GM06990 (cell line): ENCODE measurements at regions not wholly inside any gene's neighbourhood (a gene's known extent, or its start where the extent isn't known, plus 50 kb on each side); places are given as distances from the start of the nearest gene placed in this dataset.
"Not testable (repeated sequence)": the region's sequence is repeated elsewhere in the genome, so short reads cannot be mapped to it uniquely, and the experiment has no call there.

Source experiments
- DNase-seq: peaks from one replicate; pipeline ENCODE4 v3.0.0-alpha.2; 2011; ENCODE audit not compliant: insufficient read length; ENCODE audit errors: extremely low read depth
- H3K27me3 ChIP-seq: replicated peaks from 2 replicates; pipeline ENCODE4 v1.6.0; 2011; ENCODE audit warnings: low read length; ENCODE audit not compliant: control insufficient read depth, insufficient read depth
- H3K36me3 ChIP-seq: 2 replicates; pipeline ENCODE4 v1.5.1; 2011; ENCODE audit warnings: low read length; ENCODE audit not compliant: control insufficient read depth, insufficient read depth
- H3K4me3 ChIP-seq: replicated peaks from 2 replicates; pipeline ENCODE4 v1.5.1; 2011; ENCODE audit warnings: low read depth, mild to moderate bottlenecking, control low read depth, low read length
- TF ChIP-seq, protein P1 (sequence below): IDR thresholded peaks from 2 replicates; pipeline ENCODE4 v1.5.1; 2011; ENCODE audit warnings: low read length, control low read depth, mild to moderate bottlenecking, inconsistent platforms; ENCODE audit not compliant: insufficient read depth, poor library complexity, severe bottlenecking

DNA sequence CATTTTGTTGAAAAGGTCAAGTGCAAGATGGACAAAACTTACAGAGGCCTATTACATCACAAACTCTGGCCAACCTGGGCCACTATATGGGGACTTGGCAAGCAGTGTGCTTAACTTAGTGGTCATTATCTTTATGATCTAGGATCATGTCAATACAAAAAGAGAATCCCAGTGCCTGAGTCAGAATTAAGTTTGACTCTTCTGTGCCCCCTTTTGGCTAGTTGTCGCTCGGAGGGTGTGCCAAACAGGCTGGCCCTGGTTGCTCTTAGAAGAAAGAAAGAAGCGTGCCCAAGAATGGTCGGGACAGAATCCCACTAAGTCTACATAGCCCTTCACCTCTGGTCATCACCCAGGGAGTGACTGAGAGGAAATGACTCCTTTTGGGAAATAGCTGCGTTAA, 100.1 kb downstream of the EIF4E start:
- Histone ChIP-seq H3K4me3 (no peak overlapping the region), H3K27me3 (no peaks in the 10 kb centered on the region), H3K36me3 (no peaks in the 10 kb centered on the region)
- DNase-seq: no peak
- TF ChIP-seq, protein P1, sequence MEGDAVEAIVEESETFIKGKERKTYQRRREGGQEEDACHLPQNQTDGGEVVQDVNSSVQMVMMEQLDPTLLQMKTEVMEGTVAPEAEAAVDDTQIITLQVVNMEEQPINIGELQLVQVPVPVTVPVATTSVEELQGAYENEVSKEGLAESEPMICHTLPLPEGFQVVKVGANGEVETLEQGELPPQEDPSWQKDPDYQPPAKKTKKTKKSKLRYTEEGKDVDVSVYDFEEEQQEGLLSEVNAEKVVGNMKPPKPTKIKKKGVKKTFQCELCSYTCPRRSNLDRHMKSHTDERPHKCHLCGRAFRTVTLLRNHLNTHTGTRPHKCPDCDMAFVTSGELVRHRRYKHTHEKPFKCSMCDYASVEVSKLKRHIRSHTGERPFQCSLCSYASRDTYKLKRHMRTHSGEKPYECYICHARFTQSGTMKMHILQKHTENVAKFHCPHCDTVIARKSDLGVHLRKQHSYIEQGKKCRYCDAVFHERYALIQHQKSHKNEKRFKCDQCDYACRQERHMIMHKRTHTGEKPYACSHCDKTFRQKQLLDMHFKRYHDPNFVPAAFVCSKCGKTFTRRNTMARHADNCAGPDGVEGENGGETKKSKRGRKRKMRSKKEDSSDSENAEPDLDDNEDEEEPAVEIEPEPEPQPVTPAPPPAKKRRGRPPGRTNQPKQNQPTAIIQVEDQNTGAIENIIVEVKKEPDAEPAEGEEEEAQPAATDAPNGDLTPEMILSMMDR: peak; percentile 42

DNA sequence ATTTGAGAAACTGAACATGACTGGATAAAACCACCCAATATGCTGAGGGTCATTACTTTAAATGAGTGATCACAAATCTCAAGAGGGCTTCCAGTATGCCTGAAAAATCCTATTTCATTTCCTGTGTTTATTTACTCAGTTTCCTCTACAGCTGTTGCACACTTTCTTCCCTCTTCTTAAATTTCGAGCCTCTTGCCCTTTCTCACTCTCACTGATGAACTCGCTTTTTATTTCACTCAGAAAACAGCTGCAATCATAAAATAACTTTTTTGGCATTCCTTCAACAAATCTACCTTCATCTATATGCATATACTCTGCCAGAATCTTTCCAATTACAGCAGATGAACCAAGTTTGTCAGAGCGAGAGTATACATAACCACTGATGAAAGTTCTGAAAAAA, 101.3 kb downstream of the EIF4E start:
- Histone ChIP-seq H3K36me3 (no peaks in the 10 kb centered on the region), H3K27me3 (no peaks in the 10 kb centered on the region), H3K4me3 (no peak overlapping the region)
- TF ChIP-seq, protein P1: no peak
- no peak for DNase-seq

DNA sequence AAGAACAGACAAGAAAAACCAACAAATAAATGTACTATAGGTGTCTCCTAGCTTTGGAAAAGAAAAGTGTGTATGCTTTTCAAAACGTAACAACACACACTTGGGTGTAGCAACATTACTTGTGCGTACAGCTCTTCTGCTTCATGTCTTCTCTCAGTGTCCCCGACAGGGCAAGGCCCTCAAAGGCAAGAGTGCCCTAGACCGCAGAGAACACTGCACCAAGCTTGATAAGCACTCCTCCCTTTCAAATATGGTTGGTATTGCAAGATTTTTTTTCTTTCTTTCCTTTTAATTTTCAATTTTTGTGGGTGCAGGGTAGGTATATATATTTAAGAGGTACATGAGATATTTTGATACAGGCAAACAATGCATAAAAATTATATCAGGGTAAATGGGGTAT, 106.8 kb downstream of the EIF4E start:
- DNase-seq: no peak
- TF ChIP-seq, protein P1: no peak
- H3K4me3 ChIP-seq: no peak overlapping the region
- no peaks in the 10 kb centered on the region for H3K36me3 ChIP-seq
- H3K27me3 ChIP-seq: no peaks in the 10 kb centered on the region

GRCh38 chr4:98818116-98818515, 110.8 kb downstream of the EIF4E start:
- H3K36me3 ChIP-seq, H3K27me3 ChIP-seq: not testable (repeated sequence)

DNA sequence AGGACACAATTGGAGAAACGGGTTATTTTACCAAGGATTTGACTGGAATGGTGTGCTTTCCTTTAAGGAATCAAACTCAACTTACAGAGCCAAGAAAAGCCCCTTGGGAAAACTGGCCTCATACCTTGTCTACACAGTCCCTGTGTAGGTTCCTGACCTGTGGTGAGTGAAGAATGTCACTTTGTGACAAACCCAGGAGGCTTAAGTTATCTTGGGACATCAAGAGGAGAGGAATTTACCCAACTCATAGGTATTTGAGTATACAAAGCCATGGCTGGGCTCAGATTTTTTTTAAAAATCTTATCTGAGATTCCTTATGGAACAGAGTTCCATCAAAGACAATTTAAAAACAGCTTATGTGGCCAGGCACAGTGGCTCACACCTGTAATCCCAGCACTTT, 112.1 kb downstream of the EIF4E start:
- Histone ChIP-seq H3K36me3 (no peaks in the 10 kb centered on the region), H3K27me3 (no peaks in the 10 kb centered on the region), H3K4me3 (no peak overlapping the region)
- TF ChIP-seq, protein P1: no peak
- no peak for DNase-seq

More at GRCh38 chr4:98818116-98818515, 110.8 kb downstream of the EIF4E start:
- H3K4me3 ChIP-seq, DNase-seq: not testable (repeated sequence)

- no peak for DNase-seq
- H3K4me3 ChIP-seq: no peak overlapping the region
These were observed 112.5 kb downstream of the EIF4E start for GRCh38 chr4:98816386-98816785.

More at GRCh38 chr4:98816386-98816785, 112.5 kb downstream of the EIF4E start:
- no peaks in the 10 kb centered on the region for H3K27me3 ChIP-seq
- no peaks in the 10 kb centered on the region for H3K36me3 ChIP-seq
- TF ChIP-seq, protein P1: no peak
